HG03378 (cell line): ENCODE measurements at regions not wholly inside any gene's neighbourhood (a gene's known extent, or its start where the extent isn't known, plus 50 kb on each side); places are given as distances from the start of the nearest gene placed in this dataset.

ENCODE experiments used
- ATAC-seq: cut with Tn5 transposase; IDR thresholded peaks from one replicate; pipeline ENCODE4 v1.9.1; 2021; ENCODE audit warnings: mild to moderate bottlenecking, moderate library complexity; ENCODE audit not compliant: unreplicated experiment

- ATAC-seq: peak; percentile 83
These were observed 290.0 kb downstream of the ACTL7B start for GRCh38 chr9:108565651-108566378.

- no peak for ATAC-seq
These were observed 293.6 kb downstream of the ACTL7B start for GRCh38 chr9:108562176-108562575.

GRCh38 chr9:108559432-108559831 lies 296.4 kb downstream of the ACTL7B start:
- ATAC-seq: no peak

GRCh38 chr9:108554831-108555230 lies 301.0 kb downstream of the ACTL7B start:
- no peak for ATAC-seq

- ATAC-seq: no peak
These were observed 302.6 kb downstream of the ACTL7B start for GRCh38 chr9:108553111-108553635.

- ATAC-seq: no peak
These were observed 303.2 kb downstream of the ACTL7B start for GRCh38 chr9:108552459-108553040.

GRCh38 chr9:108551030-108551841 lies 304.6 kb downstream of the ACTL7B start:
- ATAC-seq: no peak

- ATAC-seq: no peak
These were observed 305.7 kb downstream of the ACTL7B start for GRCh38 chr9:108550106-108550505.

- ATAC-seq: no peak
These were observed 306.6 kb downstream of the ACTL7B start for GRCh38 chr9:108549184-108549583.

- no peak for ATAC-seq
These were observed 308.2 kb downstream of the ACTL7B start for GRCh38 chr9:108547411-108548135.

- ATAC-seq: no peak
These were observed 309.6 kb downstream of the ACTL7B start for GRCh38 chr9:108546215-108546614.

- no peak for ATAC-seq
These were observed 310.4 kb downstream of the ACTL7B start for GRCh38 chr9:108545436-108545835.

GRCh38 chr9:108544866-108545265 lies 310.9 kb downstream of the ACTL7B start:
- ATAC-seq: no peak

- no peak for ATAC-seq
These were observed 312.5 kb downstream of the ACTL7B start for GRCh38 chr9:108543251-108543778.

- no peak for ATAC-seq
These were observed 318.0 kb downstream of the ACTL7B start for GRCh38 chr9:108537756-108538155.

- no peak for ATAC-seq
These were observed 318.8 kb downstream of the ACTL7B start for GRCh38 chr9:108536836-108537601.

- no peak for ATAC-seq
These were observed 320.3 kb downstream of the ACTL7B start for GRCh38 chr9:108535526-108535925.

GRCh38 chr9:108534741-108535140 lies 321.0 kb downstream of the ACTL7B start:
- no peak for ATAC-seq

- no peak for ATAC-seq
These were observed 325.6 kb downstream of the ACTL7B start for GRCh38 chr9:108530141-108530540.

- ATAC-seq: no peak
These were observed 327.6 kb downstream of the ACTL7B start for GRCh38 chr9:108528231-108528630.
